ENCODE measurements at regions not wholly inside any gene's neighbourhood (a gene's known extent, or its start where the extent isn't known, plus 50 kb on each side); places are given as distances from the start of the nearest gene placed in this dataset.
A peak's percentile ranks its signal among the peaks of the same experiment; 100 is the strongest.

GRCh38 chr18:77187189-77187588 is 54.6 kb upstream of the MBP start:
- no peak for DNase-seq (ENCODE audit: low read depth in 2 of 2)

GRCh38 chr18:77191071-77191751 is 58.4 kb upstream of the GALR1 start:
- peak; percentile 72 to 75 for DNase-seq (ENCODE audit: low read depth in 2 of 2)

GRCh38 chr18:77197073-77197472 is 52.6 kb upstream of the GALR1 start:
- no peak for DNase-seq (ENCODE audit: low read depth in 2 of 2)

GRCh38 chr18:77198663-77199062 is 51.0 kb upstream of the GALR1 start:
- DNase-seq (ENCODE audit: low read depth in 2 of 2), result no peak

GRCh38 chr18:77199707-77200106 is 49.9 kb upstream of the GALR1 start:
- DNase-seq (ENCODE audit: low read depth in 2 of 2), result no peak

Data from fibroblast of skin of left quadriceps (primary cell).